HepG2 (cell line): ENCODE measurements at regions not wholly inside any gene's neighbourhood (a gene's known extent, or its start where the extent isn't known, plus 50 kb on each side); places are given as distances from the start of the nearest gene placed in this dataset.
"Not testable (repeated sequence)": the region's sequence is repeated elsewhere in the genome, so short reads cannot be mapped to it uniquely, and the experiment has no call there.

Experiments
- E2F5 ChIP-seq: sonication (generic); formaldehyde crosslinking; conservative IDR thresholded peaks from 2 replicates; pipeline ENCODE4 v1.4.0; 2020; ENCODE audit warnings: missing genetic modification reagents
- FOXA1 ChIP-seq, 2 experiments: fragments of 450-650 bp in 1 of 2; sonication (generic) in 1 of 2; formaldehyde crosslinking in 1 of 2; IDR thresholded peaks; 2 replicates each; pipeline versions ENCODE4 v1.4.0 to v1.6.1; 2016 to 2020; ENCODE audit warnings: missing genetic modification reagents in 1 of 2
- MBD4 ChIP-seq: IDR thresholded peaks from 2 replicates; pipeline ENCODE4 v1.6.1; 2012; ENCODE audit warnings: low read length, inconsistent platforms, borderline replicate concordance
- MIER3 ChIP-seq: IDR thresholded peaks from 2 replicates; pipeline ENCODE4 v1.6.1; 2016; ENCODE audit warnings: missing compliant biosample characterization, borderline replicate concordance
- PHF8 ChIP-seq: sonication (generic); formaldehyde crosslinking; IDR thresholded peaks from 2 replicates; pipeline ENCODE4 v1.5.0; 2020; ENCODE audit warnings: missing genetic modification reagents
- POLR2A ChIP-seq, 2 experiments: IDR thresholded peaks; 2 replicates each; pipeline ENCODE4 v1.6.1; 2011; ENCODE audit warnings: low read depth in 2 of 2, low read length in 2 of 2, mild to moderate bottlenecking in 1 of 2, moderate library complexity in 1 of 2; ENCODE audit not compliant: insufficient read depth in 1 of 2
- SPEN ChIP-seq: sonication (generic); formaldehyde crosslinking; IDR thresholded peaks from 2 replicates; pipeline ENCODE4 v1.5.1; 2020; ENCODE audit warnings: low read depth, mild to moderate bottlenecking, missing genetic modification reagents
- U2AF1 ChIP-seq: fragments of 200-400 bp; formaldehyde crosslinking; optimal IDR thresholded peaks from 2 replicates; pipeline ENCODE3; 2017; ENCODE audit warnings: mild to moderate bottlenecking, low read depth, low read length
- ZMAT3 ChIP-seq: sonication (generic); formaldehyde crosslinking; conservative IDR thresholded peaks from 2 replicates; pipeline ENCODE4 v1.7.0; 2021; ENCODE audit warnings: missing genetic modification reagents
- ZNF510 ChIP-seq: sonication (generic); formaldehyde crosslinking; IDR thresholded peaks from 2 replicates; pipeline ENCODE4 v1.4.0; 2020; ENCODE audit warnings: low read depth, mild to moderate bottlenecking, missing genetic modification reagents
- ZNF547 ChIP-seq: sonication (generic); formaldehyde crosslinking; IDR thresholded peaks from 2 replicates; pipeline ENCODE4 v1.5.1; 2020; ENCODE audit warnings: mild to moderate bottlenecking, missing genetic modification reagents
- ZNF7 ChIP-seq: IDR thresholded peaks from 2 replicates; pipeline ENCODE4 v1.6.1; 2016; ENCODE audit warnings: missing biosample characterization, missing genetic modification reagents
- ZSCAN30 ChIP-seq: sonication (generic); formaldehyde crosslinking; IDR thresholded peaks from 2 replicates; pipeline ENCODE4 v1.5.0; 2020; ENCODE audit warnings: mild to moderate bottlenecking, missing genetic modification reagents

GRCh38 chr1:53399370-53400133 is 59.6 kb upstream of the DMRTB1 start:
- TF ChIP-seq ZNF7 (CRISPR knock-in tag); ZMAT3 (CRISPR knock-in tag); ZNF547 (CRISPR knock-in tag); ZSCAN30 (CRISPR knock-in tag); E2F5; MIER3 (CRISPR knock-in tag); FOXA1 (IDR thresholded peaks at IDR 0.05); FOXA1 (CRISPR knock-in tag; IDR thresholded peaks at IDR 0.05); SPEN (CRISPR knock-in tag); U2AF1; MBD4; POLR2A (IDR thresholded peaks at IDR 0.05; ENCODE audit: insufficient read depth in 1 of 2, low read depth in 2 of 2, low read length in 2 of 2); PHF8 (CRISPR knock-in tag); ZNF510: not testable (repeated sequence)
